ENCODE measurements at regions not wholly inside any gene's neighbourhood (a gene's known extent, or its start where the extent isn't known, plus 50 kb on each side); places are given as distances from the start of the nearest gene placed in this dataset.

- H3K4me3 ChIP-seq (ENCODE audit: insufficient read depth, low read length, poor library complexity, severe bottlenecking) = no peak overlapping the region
- TF ChIP-seq EZH2phosphoT487 (conservative IDR thresholded peaks at IDR 0.05; ENCODE audit: low read length) = no peak
- no peak for TF ChIP-seq CTCF (IDR thresholded peaks at IDR 0.05; ENCODE audit: insufficient read depth, low read length, poor library complexity, severe bottlenecking)
- H3K9me3 ChIP-seq (ENCODE audit: insufficient read depth, low read length) = no peaks in the 10 kb centered on the region
- H3K4me2 ChIP-seq (ENCODE audit: low read depth, low read length, poor library complexity, severe bottlenecking) = no peak overlapping the region
- no peaks in the 10 kb centered on the region for H3K36me3 ChIP-seq (ENCODE audit: low read length)
- H3K27me3 ChIP-seq (ENCODE audit: low read length) = no peaks in the 10 kb centered on the region
- no peaks in the 10 kb centered on the region for H3F3A ChIP-seq (ENCODE audit: insufficient read depth)
- H3K27ac ChIP-seq (ENCODE audit: low read depth, low read length) = no peak overlapping the region
- H4K20me1 ChIP-seq (ENCODE audit: low read depth, low read length) = no peaks in the 10 kb centered on the region
- no peak overlapping the region for H2AFZ ChIP-seq (ENCODE audit: low read depth, low read length, severe bottlenecking)
- no peak overlapping the region for H3K9ac ChIP-seq (ENCODE audit: low read length)
- no peaks in the 10 kb centered on the region for H3K9me2 ChIP-seq (replicated peaks; ENCODE audit: insufficient read depth, low read length)
- no peaks in the 10 kb centered on the region for H3K79me2 ChIP-seq (ENCODE audit: insufficient read depth, low read length)
Measured at GRCh38 chr2:187001248-187001647, 152.3 kb upstream of the ZSWIM2 start.

GRCh38 chr2:186995092-186995491, 146.1 kb upstream of the ZSWIM2 start:
- Histone ChIP-seq H3K4me2 (ENCODE audit: low read depth, low read length, poor library complexity, severe bottlenecking) (no peak overlapping the region), H3K9me2 (replicated peaks; ENCODE audit: insufficient read depth, low read length) (no peaks in the 10 kb centered on the region), H3K4me3 (ENCODE audit: insufficient read depth, low read length, poor library complexity, severe bottlenecking) (no peak overlapping the region), H3F3A (ENCODE audit: insufficient read depth) (no peaks in the 10 kb centered on the region), H3K27ac (ENCODE audit: low read depth, low read length) (no peak overlapping the region), H3K27me3 (ENCODE audit: low read length) (no peaks in the 10 kb centered on the region), H3K36me3 (ENCODE audit: low read length) (no peaks in the 10 kb centered on the region), H4K20me1 (ENCODE audit: low read depth, low read length) (no peaks in the 10 kb centered on the region), H3K9me3 (ENCODE audit: insufficient read depth, low read length) (no peaks in the 10 kb centered on the region), H3K9ac (ENCODE audit: low read length) (no peak overlapping the region), H3K79me2 (ENCODE audit: insufficient read depth, low read length) (no peaks in the 10 kb centered on the region), H2AFZ (ENCODE audit: low read depth, low read length, severe bottlenecking) (no peak overlapping the region)
- TF ChIP-seq CTCF (IDR thresholded peaks at IDR 0.05; ENCODE audit: insufficient read depth, low read length, poor library complexity, severe bottlenecking) (no peak), EZH2phosphoT487 (conservative IDR thresholded peaks at IDR 0.05; ENCODE audit: low read length) (no peak)

GRCh38 chr2:186992597-186992996, 143.6 kb upstream of the ZSWIM2 start:
- H3K9ac ChIP-seq (ENCODE audit: low read length) = no peak overlapping the region
- no peak overlapping the region for H3K4me3 ChIP-seq (ENCODE audit: insufficient read depth, low read length, poor library complexity, severe bottlenecking)
- no peaks in the 10 kb centered on the region for H3K36me3 ChIP-seq (ENCODE audit: low read length)
- no peaks in the 10 kb centered on the region for H3K9me2 ChIP-seq (replicated peaks; ENCODE audit: insufficient read depth, low read length)
- no peaks in the 10 kb centered on the region for H3F3A ChIP-seq (ENCODE audit: insufficient read depth)
- H3K4me2 ChIP-seq (ENCODE audit: low read depth, low read length, poor library complexity, severe bottlenecking) = no peak overlapping the region
- no peaks in the 10 kb centered on the region for H4K20me1 ChIP-seq (ENCODE audit: low read depth, low read length)
- no peak overlapping the region for H2AFZ ChIP-seq (ENCODE audit: low read depth, low read length, severe bottlenecking)
- no peak for TF ChIP-seq EZH2phosphoT487 (conservative IDR thresholded peaks at IDR 0.05; ENCODE audit: low read length)
- H3K27me3 ChIP-seq (ENCODE audit: low read length) = no peaks in the 10 kb centered on the region
- H3K9me3 ChIP-seq (ENCODE audit: insufficient read depth, low read length) = no peaks in the 10 kb centered on the region
- H3K27ac ChIP-seq (ENCODE audit: low read depth, low read length) = no peak overlapping the region
- no peaks in the 10 kb centered on the region for H3K79me2 ChIP-seq (ENCODE audit: insufficient read depth, low read length)

- H3K9me3 ChIP-seq (ENCODE audit: insufficient read depth, low read length) = no peaks in the 10 kb centered on the region
- H3K4me3 ChIP-seq (ENCODE audit: insufficient read depth, low read length, poor library complexity, severe bottlenecking) = no peak overlapping the region
- H3K36me3 ChIP-seq (ENCODE audit: low read length) = no peaks in the 10 kb centered on the region
- H3F3A ChIP-seq (ENCODE audit: insufficient read depth) = no peaks in the 10 kb centered on the region
- H3K9ac ChIP-seq (ENCODE audit: low read length) = no peak overlapping the region
- no peak for TF ChIP-seq CTCF (IDR thresholded peaks at IDR 0.05; ENCODE audit: insufficient read depth, low read length, poor library complexity, severe bottlenecking)
- no peak for TF ChIP-seq EZH2phosphoT487 (conservative IDR thresholded peaks at IDR 0.05; ENCODE audit: low read length)
- no peak overlapping the region for H3K4me2 ChIP-seq (ENCODE audit: low read depth, low read length, poor library complexity, severe bottlenecking)
- H3K79me2 ChIP-seq (ENCODE audit: insufficient read depth, low read length) = no peaks in the 10 kb centered on the region
- H2AFZ ChIP-seq (ENCODE audit: low read depth, low read length, severe bottlenecking) = no peak overlapping the region
- no peak overlapping the region for H3K27ac ChIP-seq (ENCODE audit: low read depth, low read length)
- no peaks in the 10 kb centered on the region for H3K9me2 ChIP-seq (replicated peaks; ENCODE audit: insufficient read depth, low read length)
- H4K20me1 ChIP-seq (ENCODE audit: low read depth, low read length) = no peaks in the 10 kb centered on the region
- H3K27me3 ChIP-seq (ENCODE audit: low read length) = no peaks in the 10 kb centered on the region
Measured at GRCh38 chr2:186991766-186992417, 142.9 kb upstream of the ZSWIM2 start.
